ENCODE measurements at regions not wholly inside any gene's neighbourhood (a gene's known extent, or its start where the extent isn't known, plus 50 kb on each side); places are given as distances from the start of the nearest gene placed in this dataset.

DNA sequence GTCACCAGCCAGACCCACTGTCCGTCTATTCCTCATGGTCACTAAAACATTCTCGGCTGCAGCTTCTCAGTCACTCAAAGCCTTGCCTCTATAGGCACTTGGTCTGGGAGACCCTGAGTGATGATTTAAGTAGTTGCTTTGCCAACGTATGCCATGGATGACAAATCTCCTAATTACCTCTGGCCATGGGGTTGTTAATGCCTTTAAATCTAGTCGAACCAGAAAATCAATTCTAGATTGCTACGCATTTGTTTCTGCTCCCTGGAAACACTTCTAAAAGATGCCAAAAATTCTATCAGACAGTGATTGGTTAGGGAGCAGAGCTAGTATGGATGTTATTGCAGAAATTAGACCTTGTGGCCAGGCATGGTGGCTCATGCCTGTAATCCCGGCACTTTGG is 57.0 kb upstream of the RTL6 start:
- H3K36me3 ChIP-seq (ENCODE audit: control insufficient read depth, insufficient read depth, low read length): no peaks in the 10 kb centered on the region
- no peak for ATAC-seq (ENCODE audit: low read depth)
- BruUV-seq (replicated peaks): no TSS peak
- no peaks in the 10 kb centered on the region for H3K9me3 ChIP-seq (ENCODE audit: control insufficient read depth, insufficient read depth, low read length)
- H3K27ac ChIP-seq (ENCODE audit: insufficient read depth, low read length): no peak overlapping the region
- POLR2A ChIA-PET (ENCODE audit: unreplicated experiment): no interaction called here
- no peak overlapping the region for H4K5ac ChIP-seq (ENCODE audit: low read depth, low read length)
- H2BK15ac ChIP-seq (ENCODE audit: low read depth, low read length): no peak overlapping the region
- no peaks in the 10 kb centered on the region for H3K79me1 ChIP-seq (ENCODE audit: low read depth in 1 of 2, low read length in 2 of 2)
- no peak overlapping the region for H4K8ac ChIP-seq (ENCODE audit: low read depth in 2 of 2, low read length in 2 of 2)
- TF ChIP-seq POLR2A (IDR thresholded peaks at IDR 0.05; ENCODE audit: low read depth, low read length) (no peak), RCOR1 (IDR thresholded peaks at IDR 0.05; ENCODE audit: insufficient replicate concordance, low read length) (no peak)
- TF ChIP-seq, protein P1, sequence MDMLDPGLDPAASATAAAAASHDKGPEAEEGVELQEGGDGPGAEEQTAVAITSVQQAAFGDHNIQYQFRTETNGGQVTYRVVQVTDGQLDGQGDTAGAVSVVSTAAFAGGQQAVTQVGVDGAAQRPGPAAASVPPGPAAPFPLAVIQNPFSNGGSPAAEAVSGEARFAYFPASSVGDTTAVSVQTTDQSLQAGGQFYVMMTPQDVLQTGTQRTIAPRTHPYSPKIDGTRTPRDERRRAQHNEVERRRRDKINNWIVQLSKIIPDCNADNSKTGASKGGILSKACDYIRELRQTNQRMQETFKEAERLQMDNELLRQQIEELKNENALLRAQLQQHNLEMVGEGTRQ (IDR thresholded peaks at IDR 0.05; ENCODE audit: low read depth, low read length): no peak
- CTCF ChIA-PET: no interaction called here
- H2AK5ac ChIP-seq (ENCODE audit: low read depth, low read length): no peak overlapping the region
- H3K56ac ChIP-seq (ENCODE audit: extremely low read depth, insufficient read depth, low read length): no peak overlapping the region
- H2BK120ac ChIP-seq (ENCODE audit: low read depth, low read length): no peak overlapping the region
- intact Hi-C loops (cut with micrococcal nuclease) (loop anchor here (10.0 kb wide), 2 partner anchors 60 to 110 kb away; partner anchors contain the start of gene RTL6), in situ Hi-C loops (cut with MboI; ENCODE audit: low sequenced_read_pairs) (no loop called here), dilution Hi-C loops (cut with HindIII; ENCODE audit: low sequenced_read_pairs, unreplicated experiment) (no loop called here)
- peaks cover 3% of the 10 kb centered on the region; the same call in 1 of the 2 replicates for H4K20me1 ChIP-seq (ENCODE audit: insufficient read depth, low read length)
- DNase-seq: no peak
- no peak overlapping the region for H2AFZ ChIP-seq (replicated peaks; ENCODE audit: low read length, poor library complexity)
- no peak overlapping the region for H3K4me2 ChIP-seq (ENCODE audit: low read depth, low read length)
- H3K18ac ChIP-seq (ENCODE audit: low read depth, low read length): no peak overlapping the region
- WGBS, 2 experiments (ENCODE audit: extremely low coverage in 2 of 2, insufficient read length in 1 of 2): no CpG with 5 or more reads among the region's 6 CpGs
- no peak overlapping the region for H3K14ac ChIP-seq (replicated peaks; ENCODE audit: low read depth, low read length)
- no peaks in the 10 kb centered on the region for H3K27me3 ChIP-seq (ENCODE audit: control insufficient read depth, insufficient read depth, low read length)
- H3K23ac ChIP-seq (ENCODE audit: low read depth, low read length): no peak overlapping the region
- no peak overlapping the region for H3K9ac ChIP-seq (ENCODE audit: low read depth, low read length)
- no peak overlapping the region for H3K4ac ChIP-seq (ENCODE audit: low read depth, low read length)
- no peak overlapping the region for H2AK9ac ChIP-seq (replicated peaks; ENCODE audit: low read depth, low read length, poor library complexity)
- peaks cover 4% of the 10 kb centered on the region; the same call in 1 of the 2 replicates for H3K9me1 ChIP-seq (ENCODE audit: insufficient read depth, low read length)
- H3K4me3 ChIP-seq (ENCODE audit: insufficient read depth, low read depth, low read length): no peak overlapping the region
- peak overlapping the region; percentile 14; the same call in 1 of the 2 replicates for H2BK20ac ChIP-seq (ENCODE audit: low read depth, low read length)
- H3K4me1 ChIP-seq (ENCODE audit: control insufficient read depth, insufficient read depth, low read length): peaks cover 4% of the 10 kb centered on the region
- H4K91ac ChIP-seq (ENCODE audit: insufficient read depth, low read depth, low read length): no peak overlapping the region
- H2BK5ac ChIP-seq (ENCODE audit: low read depth, low read length, poor library complexity, severe bottlenecking): no peak overlapping the region
